Suprapubic skin (tissue), 4 donors: ENCODE measurements at regions not wholly inside any gene's neighbourhood (a gene's known extent, or its start where the extent isn't known, plus 50 kb on each side); places are given as distances from the start of the nearest gene placed in this dataset.

Experiments
- DNase-seq, 2 donors: peaks; one replicate each; pipeline ENCODE4 v3.0.0-alpha.2; 2019; ENCODE audit warnings: low spot score in 2 of 2
- H3K27ac ChIP-seq: fragments of 200-600 bp; sonication (generic); one replicate; pipeline ENCODE4 v1.5.1; 2019
- H3K27me3 ChIP-seq: fragments of 200-600 bp; sonication (generic); one replicate; pipeline ENCODE4 v1.5.1; 2019
- H3K36me3 ChIP-seq: fragments of 200-600 bp; sonication (generic); one replicate; pipeline ENCODE4 v1.5.1; 2019
- H3K4me1 ChIP-seq: fragments of 200-600 bp; sonication (generic); one replicate; pipeline ENCODE4 v1.5.1; 2019
- H3K4me3 ChIP-seq: fragments of 200-600 bp; sonication (generic); one replicate; pipeline ENCODE4 v1.5.1; 2019; ENCODE audit warnings: mild to moderate bottlenecking
- H3K9me3 ChIP-seq: fragments of 200-600 bp; sonication (generic); one replicate; pipeline ENCODE4 v1.5.1; 2019
- CTCF ChIP-seq, 2 donors: fragments of 200-600 bp in 1 of 2; fragments of 450-650 bp in 1 of 2; sonication (generic) in 1 of 2; IDR thresholded peaks; one replicate each; pipeline ENCODE4 v1.5.1; 2016 to 2019; ENCODE audit warnings: antibody characterized with exemption in 2 of 2, mild to moderate bottlenecking in 1 of 2, moderate library complexity in 1 of 2
- EP300 ChIP-seq: sonication (generic); formaldehyde crosslinking; IDR thresholded peaks from one replicate; pipeline ENCODE4 v1.6.1; 2017; ENCODE audit warnings: antibody characterized with exemption
- POLR2A ChIP-seq, 2 donors: fragments of 450-650 bp; IDR thresholded peaks; one replicate each; pipeline ENCODE4 v1.6.1; 2017; ENCODE audit warnings: antibody characterized with exemption in 2 of 2, mild to moderate bottlenecking in 2 of 2, moderate library complexity in 2 of 2
- POLR2AphosphoS5 ChIP-seq, 3 donors: sonication (generic); formaldehyde crosslinking; IDR thresholded peaks; one replicate each; pipeline ENCODE4 v1.6.1; 2017; ENCODE audit warnings: antibody characterized with exemption in 3 of 3
- WGBS: methylation state at CpG from one replicate; pipeline ENCODE4 v1.1.5; 2018; 5-methylcytosine and 5-hydroxymethylcytosine counted together

DNA sequence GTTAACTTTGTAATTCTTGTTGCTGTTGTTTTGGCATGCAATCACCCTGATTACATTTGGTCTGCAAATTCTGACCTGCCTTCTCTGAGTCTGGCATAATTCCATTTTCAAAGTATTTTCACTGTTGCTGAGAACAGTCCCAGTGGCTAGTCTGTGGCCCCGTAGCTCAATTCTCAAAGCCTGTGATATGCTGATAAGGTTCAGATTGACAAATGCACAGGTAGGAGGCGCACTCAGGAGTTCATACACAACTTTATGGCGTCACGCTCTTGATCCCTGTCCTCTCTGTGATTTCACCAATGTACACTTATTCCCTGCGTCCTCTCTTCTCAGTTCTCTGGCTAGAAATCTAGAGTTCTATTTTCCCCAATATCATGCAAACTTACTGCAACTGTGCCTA lies 376.6 kb upstream of the SLCO3A1 start:
- H3K9me3 ChIP-seq = no peaks in the 10 kb centered on the region
- DNase-seq = no peak
- TF ChIP-seq POLR2A (IDR thresholded peaks at IDR 0.05) = no peak
- TF ChIP-seq POLR2AphosphoS5 (IDR thresholded peaks at IDR 0.05) = no peak
- no peak for TF ChIP-seq CTCF (IDR thresholded peaks at IDR 0.05)
- TF ChIP-seq EP300 = no peak
- no peak overlapping the region for H3K27ac ChIP-seq
- H3K27me3 ChIP-seq = peaks cover 3% of the 10 kb centered on the region
- 85% methylated on average over 5 of the region's 5 CpGs for WGBS
- H3K4me3 ChIP-seq = no peak overlapping the region
- no peaks in the 10 kb centered on the region for H3K4me1 ChIP-seq
- H3K36me3 ChIP-seq = no peaks in the 10 kb centered on the region

- 62% methylated on average over 6 of the region's 6 CpGs for WGBS
- TF ChIP-seq POLR2A (IDR thresholded peaks at IDR 0.05) (no peak), EP300 (no peak), POLR2AphosphoS5 (IDR thresholded peaks at IDR 0.05) (no peak), CTCF (IDR thresholded peaks at IDR 0.05) (no peak)
- H3K9me3 ChIP-seq = no peaks in the 10 kb centered on the region
- H3K4me1 ChIP-seq = no peaks in the 10 kb centered on the region
- no peak overlapping the region for H3K4me3 ChIP-seq
- DNase-seq = no peak
- H3K27ac ChIP-seq = no peak overlapping the region
- H3K36me3 ChIP-seq = no peaks in the 10 kb centered on the region
- peaks cover 3% of the 10 kb centered on the region for H3K27me3 ChIP-seq
These were observed 374.8 kb upstream of the SLCO3A1 start for GRCh38 chr15:91478717-91479191.

DNA sequence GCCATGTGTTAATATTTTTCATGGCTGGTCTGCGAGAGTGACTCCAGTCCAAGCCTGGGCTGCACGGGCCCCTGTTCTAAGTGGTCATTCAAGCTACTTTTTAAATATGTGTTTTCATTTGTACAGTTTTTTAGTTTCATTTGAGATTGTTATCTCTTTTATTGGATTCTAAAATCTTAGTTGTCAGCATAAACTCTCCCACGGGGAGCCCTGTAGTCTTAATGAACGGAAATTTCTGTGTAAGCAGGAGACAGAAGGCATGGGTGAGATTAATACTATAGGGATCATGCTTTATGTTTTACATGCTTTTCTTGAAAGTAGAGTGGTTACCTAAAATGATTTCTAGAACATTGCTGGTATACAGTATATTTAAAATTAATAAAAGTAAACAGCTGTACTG lies 373.1 kb upstream of the SLCO3A1 start:
- no peak overlapping the region for H3K27ac ChIP-seq
- H3K4me3 ChIP-seq = no peak overlapping the region
- DNase-seq = no peak
- H3K4me1 ChIP-seq = no peaks in the 10 kb centered on the region
- 63% methylated on average over 4 of the region's 4 CpGs for whole genome bisulfite sequencing
- H3K27me3 ChIP-seq = peaks cover 3% of the 10 kb centered on the region
- H3K9me3 ChIP-seq = no peaks in the 10 kb centered on the region
- H3K36me3 ChIP-seq = no peaks in the 10 kb centered on the region
- TF ChIP-seq EP300 = no peak
- no peak for TF ChIP-seq POLR2AphosphoS5 (IDR thresholded peaks at IDR 0.05)
- TF ChIP-seq POLR2A (IDR thresholded peaks at IDR 0.05) = no peak
- no peak for TF ChIP-seq CTCF (IDR thresholded peaks at IDR 0.05)

DNA sequence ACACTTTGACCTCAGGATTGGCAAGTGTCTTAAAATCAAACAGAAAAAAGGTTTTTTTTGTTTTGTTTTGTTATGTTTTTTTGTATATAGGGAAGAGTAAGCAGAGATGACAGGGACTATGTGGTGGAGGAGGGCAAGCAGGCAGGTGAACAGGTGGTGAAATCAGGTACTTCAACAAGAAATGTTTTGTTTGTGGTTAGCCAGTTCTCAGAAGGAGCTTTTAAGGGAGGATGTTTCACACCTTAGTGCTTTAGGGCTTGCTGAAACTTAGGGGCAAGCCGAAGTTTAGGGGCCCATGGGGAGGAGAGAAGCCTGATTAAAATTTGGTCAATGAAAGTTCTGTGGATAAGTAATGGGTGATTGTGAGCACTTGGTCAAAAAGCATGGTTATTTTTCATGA lies 370.7 kb upstream of the SLCO3A1 start:
- H3K36me3 ChIP-seq = no peaks in the 10 kb centered on the region
- no peak overlapping the region for H3K4me3 ChIP-seq
- H3K27ac ChIP-seq = no peak overlapping the region
- 66% methylated on average over 1 of the region's 1 CpG for WGBS
- DNase-seq = no peak
- TF ChIP-seq POLR2A (IDR thresholded peaks at IDR 0.05) (no peak), CTCF (IDR thresholded peaks at IDR 0.05) (no peak), EP300 (no peak), POLR2AphosphoS5 (IDR thresholded peaks at IDR 0.05) (no peak)
- H3K9me3 ChIP-seq = no peaks in the 10 kb centered on the region
- no peaks in the 10 kb centered on the region for H3K4me1 ChIP-seq
- H3K27me3 ChIP-seq = no peaks in the 10 kb centered on the region

DNA sequence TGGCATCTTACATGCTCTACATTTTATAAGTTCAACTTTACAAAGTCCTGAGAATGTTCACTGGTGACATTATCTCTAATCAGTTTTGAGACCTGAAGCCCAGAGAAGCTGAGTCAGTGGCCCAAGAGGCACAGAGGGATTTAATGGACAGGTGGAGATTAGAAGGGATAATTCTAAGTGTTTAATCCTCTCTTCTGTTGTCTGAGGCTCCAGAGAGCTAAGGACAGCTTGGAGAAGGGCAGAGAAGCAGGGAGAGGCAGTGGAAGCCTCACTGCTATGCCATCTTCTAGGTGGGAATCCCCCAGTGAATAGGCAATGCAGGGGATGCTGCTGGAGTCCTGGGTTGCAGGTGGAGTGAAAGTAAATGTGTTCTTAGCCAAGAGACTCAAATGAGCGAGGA lies 369.4 kb upstream of the SLCO3A1 start:
- Histone ChIP-seq H3K9me3 (no peaks in the 10 kb centered on the region), H3K27me3 (no peaks in the 10 kb centered on the region), H3K27ac (no peak overlapping the region), H3K4me1 (no peaks in the 10 kb centered on the region), H3K4me3 (no peak overlapping the region), H3K36me3 (no peaks in the 10 kb centered on the region)
- no peak for DNase-seq
- WGBS = 93% methylated on average over 1 of the region's 1 CpG
- no peak for TF ChIP-seq EP300
- TF ChIP-seq POLR2AphosphoS5 (IDR thresholded peaks at IDR 0.05) = no peak
- TF ChIP-seq CTCF (IDR thresholded peaks at IDR 0.05) = no peak
- TF ChIP-seq POLR2A (IDR thresholded peaks at IDR 0.05) = no peak
